Gastroesophageal sphincter (tissue), 3 donors: ENCODE measurements at regions not wholly inside any gene's neighbourhood (a gene's known extent, or its start where the extent isn't known, plus 50 kb on each side); places are given as distances from the start of the nearest gene placed in this dataset.

Experiments used
- EP300 ChIP-seq: sonication (generic); formaldehyde crosslinking; IDR thresholded peaks from one replicate; pipeline ENCODE4 v1.6.1; 2017; ENCODE audit warnings: antibody characterized with exemption, mild to moderate bottlenecking
- TF ChIP-seq, protein P1 (sequence below), 4 experiments: fragments of 200-600 bp in 2 of 4; fragments of 450-650 bp in 2 of 4; sonication (generic) in 1 of 4; IDR thresholded peaks; one replicate each; pipeline ENCODE4 v1.5.1; 2017 to 2019; ENCODE audit warnings: antibody characterized with exemption in 4 of 4, mild to moderate bottlenecking in 2 of 4, moderate library complexity in 2 of 4

GRCh38 chr2:71925268-71926088 is 222.2 kb downstream of the CYP26B1 start:
- TF ChIP-seq EP300: no peak
- TF ChIP-seq, protein P1, sequence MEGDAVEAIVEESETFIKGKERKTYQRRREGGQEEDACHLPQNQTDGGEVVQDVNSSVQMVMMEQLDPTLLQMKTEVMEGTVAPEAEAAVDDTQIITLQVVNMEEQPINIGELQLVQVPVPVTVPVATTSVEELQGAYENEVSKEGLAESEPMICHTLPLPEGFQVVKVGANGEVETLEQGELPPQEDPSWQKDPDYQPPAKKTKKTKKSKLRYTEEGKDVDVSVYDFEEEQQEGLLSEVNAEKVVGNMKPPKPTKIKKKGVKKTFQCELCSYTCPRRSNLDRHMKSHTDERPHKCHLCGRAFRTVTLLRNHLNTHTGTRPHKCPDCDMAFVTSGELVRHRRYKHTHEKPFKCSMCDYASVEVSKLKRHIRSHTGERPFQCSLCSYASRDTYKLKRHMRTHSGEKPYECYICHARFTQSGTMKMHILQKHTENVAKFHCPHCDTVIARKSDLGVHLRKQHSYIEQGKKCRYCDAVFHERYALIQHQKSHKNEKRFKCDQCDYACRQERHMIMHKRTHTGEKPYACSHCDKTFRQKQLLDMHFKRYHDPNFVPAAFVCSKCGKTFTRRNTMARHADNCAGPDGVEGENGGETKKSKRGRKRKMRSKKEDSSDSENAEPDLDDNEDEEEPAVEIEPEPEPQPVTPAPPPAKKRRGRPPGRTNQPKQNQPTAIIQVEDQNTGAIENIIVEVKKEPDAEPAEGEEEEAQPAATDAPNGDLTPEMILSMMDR (IDR thresholded peaks at IDR 0.05): no peak
